Lung (tissue), 11 donors: ENCODE measurements at regions not wholly inside any gene's neighbourhood (a gene's known extent, or its start where the extent isn't known, plus 50 kb on each side); places are given as distances from the start of the nearest gene placed in this dataset.

ENCODE experiments used
- ATAC-seq: fragments of 200-7000 bp; cut with Tn5 transposase; one replicate; pipeline ENCODE4 v1.9.1; 2020; ENCODE audit warnings: moderate number of reproducible peaks; ENCODE audit not compliant: insufficient read depth, low FRiP score
- DNase-seq, 3 donors: peaks; one replicate each; pipeline ENCODE4 v3.0.0-alpha.2; 2013 to 2017
- H3K27ac ChIP-seq, 2 donors: one replicate each; pipeline ENCODE4 v1.5.1; 2013; ENCODE audit warnings: mild to moderate bottlenecking in 2 of 2, moderate library complexity in 2 of 2, control low read depth in 1 of 2, inconsistent platforms in 1 of 2, low read depth in 1 of 2, low read length in 1 of 2
- H3K27me3 ChIP-seq, 3 donors: one replicate each; pipeline ENCODE4 v1.5.1; 2013; ENCODE audit warnings: low read length in 2 of 3; ENCODE audit not compliant: control insufficient read depth in 3 of 3, insufficient read depth in 3 of 3
- H3K36me3 ChIP-seq, 4 donors: one replicate each; pipeline ENCODE4 v1.5.1; 2013; ENCODE audit warnings: low read length in 4 of 4, mild to moderate bottlenecking in 1 of 4, moderate library complexity in 1 of 4; ENCODE audit not compliant: control insufficient read depth in 4 of 4, insufficient read depth in 4 of 4
- H3K4me1 ChIP-seq, 5 donors: one replicate each; pipeline ENCODE4 v1.5.1; 2013; ENCODE audit warnings: low read length in 5 of 5, mild to moderate bottlenecking in 2 of 5, moderate library complexity in 1 of 5; ENCODE audit not compliant: control insufficient read depth in 5 of 5, insufficient read depth in 5 of 5
- H3K4me3 ChIP-seq: one replicate; pipeline ENCODE4 v1.5.1; 2013; ENCODE audit warnings: mild to moderate bottlenecking, control low read depth, moderate library complexity
- H3K9ac ChIP-seq, 2 donors: one replicate each; pipeline ENCODE4 v1.5.1; 2013; ENCODE audit warnings: low read length in 2 of 2, control low read depth in 1 of 2; ENCODE audit not compliant: insufficient read depth in 1 of 2
- H3K9me3 ChIP-seq, 4 donors: one replicate each; pipeline ENCODE4 v1.5.1; 2013; ENCODE audit warnings: low read length in 3 of 4, mild to moderate bottlenecking in 1 of 4, moderate library complexity in 1 of 4; ENCODE audit not compliant: control insufficient read depth in 4 of 4, insufficient read depth in 3 of 4
- WGBS, 2 donors: extraction: QIAGEN DNeasy Blood & Tissue Kit; methylation state at CpG; one replicate each; pipeline ENCODE4 v1.1.7; 2013; 5-methylcytosine and 5-hydroxymethylcytosine counted together
- TF ChIP-seq, protein P1 (sequence below): IDR thresholded peaks from 2 replicates; pipeline ENCODE4 v1.5.1; 2012; ENCODE audit warnings: mild to moderate bottlenecking; ENCODE audit errors: control extremely low read depth, extremely low read depth
- donor health status: control.
- donor health status: control.
- donor health status: Bipolar disorder and iron deficiency.
- donor health status: healthy.
- donor health status: DM: yes; HTN: yes; CAD: no.

GRCh38 chr10:23686722-23687121 lies 247.8 kb downstream of the OTUD1 start:
- no peak overlapping the region for H3K9ac ChIP-seq
- WGBS, 2 donors = 52 to 67% methylated on average over 5 of the region's 5 CpGs
- peaks cover 0 to 15% (median 5%) of the 10 kb centered on the region in 3 donors for H3K27me3 ChIP-seq
- TF ChIP-seq, protein P1, sequence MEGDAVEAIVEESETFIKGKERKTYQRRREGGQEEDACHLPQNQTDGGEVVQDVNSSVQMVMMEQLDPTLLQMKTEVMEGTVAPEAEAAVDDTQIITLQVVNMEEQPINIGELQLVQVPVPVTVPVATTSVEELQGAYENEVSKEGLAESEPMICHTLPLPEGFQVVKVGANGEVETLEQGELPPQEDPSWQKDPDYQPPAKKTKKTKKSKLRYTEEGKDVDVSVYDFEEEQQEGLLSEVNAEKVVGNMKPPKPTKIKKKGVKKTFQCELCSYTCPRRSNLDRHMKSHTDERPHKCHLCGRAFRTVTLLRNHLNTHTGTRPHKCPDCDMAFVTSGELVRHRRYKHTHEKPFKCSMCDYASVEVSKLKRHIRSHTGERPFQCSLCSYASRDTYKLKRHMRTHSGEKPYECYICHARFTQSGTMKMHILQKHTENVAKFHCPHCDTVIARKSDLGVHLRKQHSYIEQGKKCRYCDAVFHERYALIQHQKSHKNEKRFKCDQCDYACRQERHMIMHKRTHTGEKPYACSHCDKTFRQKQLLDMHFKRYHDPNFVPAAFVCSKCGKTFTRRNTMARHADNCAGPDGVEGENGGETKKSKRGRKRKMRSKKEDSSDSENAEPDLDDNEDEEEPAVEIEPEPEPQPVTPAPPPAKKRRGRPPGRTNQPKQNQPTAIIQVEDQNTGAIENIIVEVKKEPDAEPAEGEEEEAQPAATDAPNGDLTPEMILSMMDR = no peak
- no peak for DNase-seq
- H3K9me3 ChIP-seq = no peaks in the 10 kb centered on the region
- no peak for ATAC-seq
- H3K27ac ChIP-seq = no peak overlapping the region
- no peaks in the 10 kb centered on the region for H3K36me3 ChIP-seq
- H3K4me3 ChIP-seq = no peak overlapping the region
- H3K4me1 ChIP-seq = no peaks in the 10 kb centered on the region

DNA sequence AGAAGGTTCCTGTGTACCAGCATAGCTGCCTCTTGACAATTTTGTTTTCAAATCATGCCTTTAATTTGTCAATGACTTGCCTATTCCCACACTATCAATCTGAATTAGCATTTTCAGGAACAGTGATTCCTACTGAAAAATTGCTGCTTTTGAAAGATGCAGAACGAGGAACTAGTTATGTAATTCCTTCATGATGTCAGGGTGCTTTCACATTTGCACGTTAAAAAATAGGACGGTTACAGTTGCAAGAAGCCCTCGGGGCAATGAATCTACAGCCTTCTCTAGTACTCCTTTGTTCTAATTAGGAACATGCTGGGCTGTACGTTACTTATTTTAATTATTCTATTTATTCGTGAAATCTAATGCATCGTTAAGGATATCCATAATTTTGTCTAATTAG lies 253.9 kb downstream of the OTUD1 start:
- H3K4me1 ChIP-seq = peaks cover 0 to 16% (median 11%) of the 10 kb centered on the region in 5 donors
- DNase-seq (no peak), ATAC-seq (no peak)
- no peak overlapping the region for H3K9ac ChIP-seq
- no peaks in the 10 kb centered on the region for H3K36me3 ChIP-seq
- H3K9me3 ChIP-seq = no peaks in the 10 kb centered on the region
- no peak overlapping the region for H3K27ac ChIP-seq
- TF ChIP-seq, protein P1 = no peak
- peaks cover 24 to 67% (median 51%) of the 10 kb centered on the region in 3 donors for H3K27me3 ChIP-seq
- WGBS, 2 donors = 21 to 38% methylated on average over 7 of the region's 7 CpGs
- H3K4me3 ChIP-seq = no peak overlapping the region

- Histone ChIP-seq H3K27me3 (peaks cover 24 to 67% (median 51%) of the 10 kb centered on the region in 3 donors), H3K36me3 (no peaks in the 10 kb centered on the region), H3K9me3 (no peaks in the 10 kb centered on the region), H3K27ac (no peak overlapping the region), H3K4me3 (no peak overlapping the region), H3K9ac (no peak overlapping the region), H3K4me1 (peaks cover 0 to 16% (median 11%) of the 10 kb centered on the region in 5 donors)
- no peak for ATAC-seq
- WGBS, 2 donors = 4% methylated on average over 23 of the region's 23 CpGs
- TF ChIP-seq, protein P1 = no peak
- peak in 1 of 3 donors; percentile 16 for DNase-seq
Measured at GRCh38 chr10:23693501-23693901, 254.6 kb downstream of the OTUD1 start.

DNA sequence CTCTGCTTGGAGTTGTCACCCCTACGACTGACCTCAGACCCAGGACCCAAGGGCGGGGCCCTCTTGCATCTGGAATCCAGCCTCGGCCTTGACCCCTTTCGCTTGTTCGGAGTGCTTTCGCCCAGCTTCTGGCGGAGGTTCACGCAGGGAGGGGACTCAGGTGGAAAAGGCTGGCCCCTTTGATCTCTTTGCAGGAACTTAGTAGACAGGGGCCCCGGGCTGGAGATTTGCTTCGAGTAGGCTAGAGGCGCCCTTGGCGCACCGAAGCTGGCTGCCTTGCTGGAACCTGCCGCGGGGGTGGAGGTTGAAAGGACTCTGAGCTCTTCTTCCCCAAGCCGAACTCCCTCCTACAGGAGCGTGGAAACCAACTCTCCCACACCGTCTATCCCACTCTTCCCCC lies 255.1 kb downstream of the OTUD1 start:
- Histone ChIP-seq H3K9me3 (no peaks in the 10 kb centered on the region), H3K4me3 (no peak overlapping the region), H3K27ac (no peak overlapping the region), H3K4me1 (peaks cover 0 to 16% (median 11%) of the 10 kb centered on the region in 5 donors), H3K36me3 (no peaks in the 10 kb centered on the region), H3K27me3 (peaks cover 24 to 67% (median 51%) of the 10 kb centered on the region in 3 donors), H3K9ac (no peak overlapping the region)
- ATAC-seq = no peak
- WGBS, 2 donors = 2 to 4% methylated on average over 18 of the region's 18 CpGs
- no peak for DNase-seq
- TF ChIP-seq, protein P1 = no peak
